Activated CD4-positive, alpha-beta T cell treated with anti-CD3 and anti-CD28 coated beads, Interleukin-2, amount 10 ng/mL, durations not matched to agents 7 days and 5 days (primary cell): ENCODE measurements at regions not wholly inside any gene's neighbourhood (a gene's known extent, or its start where the extent isn't known, plus 50 kb on each side); places are given as distances from the start of the nearest gene placed in this dataset.

Experiments used
- CTCF ChIA-PET: fragments of 350-600 bp; sonication (Branson Sonifier 250); formaldehyde crosslinking; loops from one replicate; lab custom pipeline; 2021; ENCODE audit warnings: antibody characterized with exemption; lab: Charles Lee
- POLR2A ChIA-PET: fragments of 350-600 bp; sonication (Branson Sonifier 250); formaldehyde crosslinking; loops from one replicate; lab custom pipeline; 2021; ENCODE audit warnings: antibody characterized with exemption; lab: Charles Lee
- DNase-seq: peaks from one replicate; pipeline ENCODE4 v3.0.0-alpha.2; 2020
- H3K27ac Mint-ChIP-seq: one replicate; pipeline ENCODE4 v1.8.0; 2021; ENCODE audit warnings: mild to moderate bottlenecking, moderate library complexity, mixed read lengths
- H3K27me3 Mint-ChIP-seq: one replicate; pipeline ENCODE4 v1.8.0; 2021; ENCODE audit warnings: mixed read lengths
- H3K36me3 Mint-ChIP-seq: one replicate; pipeline ENCODE4 v1.8.0; 2021; ENCODE audit warnings: low read depth, mixed read lengths
- H3K4me1 Mint-ChIP-seq: one replicate; pipeline ENCODE4 v1.8.0; 2021; ENCODE audit warnings: mixed read lengths
- H3K4me3 Mint-ChIP-seq: one replicate; pipeline ENCODE4 v1.8.0; 2021; ENCODE audit warnings: mild to moderate bottlenecking, moderate library complexity, mixed read lengths
- H3K9me3 Mint-ChIP-seq: one replicate; pipeline ENCODE4 v1.8.0; 2021; ENCODE audit warnings: mixed read lengths

- H3K4me1 Mint-ChIP-seq, result no peaks in the 10 kb centered on the region
- H3K27ac Mint-ChIP-seq, result no peak overlapping the region
- DNase-seq, result no peak
- no peaks in the 10 kb centered on the region for H3K36me3 Mint-ChIP-seq
- no peaks in the 10 kb centered on the region for H3K9me3 Mint-ChIP-seq
- no peaks in the 10 kb centered on the region for H3K27me3 Mint-ChIP-seq
- ChIA-PET CTCF (no interaction called here), POLR2A (no interaction called here)
- no peak overlapping the region for H3K4me3 Mint-ChIP-seq
Observed at GRCh38 chr2:164015328-164016123, 279.7 kb upstream of the FIGN start.

- H3K9me3 Mint-ChIP-seq, result no peaks in the 10 kb centered on the region
- CTCF ChIA-PET, result interaction anchor here (0.9 kb wide), 1 partner anchor 299 kb away, joined by 3 read pairs; no protein-coding TSS in a partner anchor
- POLR2A ChIA-PET, result no interaction called here
- H3K27ac Mint-ChIP-seq, result no peak overlapping the region
- no peak for DNase-seq
- H3K27me3 Mint-ChIP-seq, result no peaks in the 10 kb centered on the region
- no peaks in the 10 kb centered on the region for H3K4me1 Mint-ChIP-seq
- H3K36me3 Mint-ChIP-seq, result no peaks in the 10 kb centered on the region
- no peak overlapping the region for H3K4me3 Mint-ChIP-seq
Observed at GRCh38 chr2:164014791-164015190, 279.0 kb upstream of the FIGN start.

- no peaks in the 10 kb centered on the region for H3K9me3 Mint-ChIP-seq
- DNase-seq, result no peak
- H3K27me3 Mint-ChIP-seq, result no peaks in the 10 kb centered on the region
- H3K4me1 Mint-ChIP-seq, result no peaks in the 10 kb centered on the region
- ChIA-PET POLR2A (no interaction called here), CTCF (interaction anchor here (0.9 kb wide), 1 partner anchor 300 kb away, joined by 3 read pairs; no protein-coding TSS in a partner anchor)
- no peaks in the 10 kb centered on the region for H3K36me3 Mint-ChIP-seq
- H3K4me3 Mint-ChIP-seq, result no peak overlapping the region
- H3K27ac Mint-ChIP-seq, result no peak overlapping the region
Observed at GRCh38 chr2:164014068-164014731, 278.4 kb upstream of the FIGN start.

- POLR2A ChIA-PET, result no interaction called here
- no peaks in the 10 kb centered on the region for H3K27me3 Mint-ChIP-seq
- H3K4me3 Mint-ChIP-seq, result no peak overlapping the region
- no peak overlapping the region for H3K27ac Mint-ChIP-seq
- no peak for DNase-seq
- H3K36me3 Mint-ChIP-seq, result no peaks in the 10 kb centered on the region
- no peaks in the 10 kb centered on the region for H3K9me3 Mint-ChIP-seq
- CTCF ChIA-PET, result no interaction called here
- no peaks in the 10 kb centered on the region for H3K4me1 Mint-ChIP-seq
Observed at GRCh38 chr2:164012581-164012980, 276.8 kb upstream of the FIGN start.

GRCh38 chr2:164009756-164010337, 274.0 kb upstream of the FIGN start:
- ChIA-PET POLR2A (no interaction called here), CTCF (no interaction called here)
- no peak overlapping the region for H3K4me3 Mint-ChIP-seq
- no peak overlapping the region for H3K27ac Mint-ChIP-seq
- H3K36me3 Mint-ChIP-seq, result no peaks in the 10 kb centered on the region
- H3K27me3 Mint-ChIP-seq, result no peaks in the 10 kb centered on the region
- DNase-seq, result no peak
- H3K9me3 Mint-ChIP-seq, result no peaks in the 10 kb centered on the region
- no peaks in the 10 kb centered on the region for H3K4me1 Mint-ChIP-seq

- Mint-ChIP-seq H3K27me3 (no peaks in the 10 kb centered on the region), H3K36me3 (no peaks in the 10 kb centered on the region), H3K9me3 (no peaks in the 10 kb centered on the region), H3K4me1 (no peaks in the 10 kb centered on the region), H3K27ac (no peak overlapping the region), H3K4me3 (no peak overlapping the region)
- CTCF ChIA-PET, result no interaction called here
- no peak for DNase-seq
- POLR2A ChIA-PET, result no interaction called here
Observed at GRCh38 chr2:164008752-164009151, 272.9 kb upstream of the FIGN start.

- CTCF ChIA-PET, result no interaction called here
Observed at GRCh38 chr2:164006704-164007103, 270.9 kb upstream of the FIGN start.

GRCh38 chr2:164000176-164000575, 264.4 kb upstream of the FIGN start:
- no peak overlapping the region for H3K4me3 Mint-ChIP-seq
- ChIA-PET CTCF (no interaction called here), POLR2A (no interaction called here)
- H3K27me3 Mint-ChIP-seq, result no peaks in the 10 kb centered on the region
- H3K9me3 Mint-ChIP-seq, result no peaks in the 10 kb centered on the region
- H3K27ac Mint-ChIP-seq, result no peak overlapping the region
- DNase-seq, result no peak
- H3K36me3 Mint-ChIP-seq, result no peaks in the 10 kb centered on the region
- H3K4me1 Mint-ChIP-seq, result no peaks in the 10 kb centered on the region

More at GRCh38 chr2:164006704-164007103, 270.9 kb upstream of the FIGN start:
- Mint-ChIP-seq H3K36me3 (no peaks in the 10 kb centered on the region), H3K4me1 (no peaks in the 10 kb centered on the region), H3K27me3 (no peaks in the 10 kb centered on the region), H3K27ac (no peak overlapping the region), H3K4me3 (no peak overlapping the region), H3K9me3 (no peaks in the 10 kb centered on the region)
- DNase-seq, result no peak
- POLR2A ChIA-PET, result no interaction called here

GRCh38 chr2:163997466-163997865, 261.7 kb upstream of the FIGN start:
- DNase-seq, result no peak
- Mint-ChIP-seq H3K4me1 (no peaks in the 10 kb centered on the region), H3K36me3 (no peaks in the 10 kb centered on the region), H3K27me3 (no peaks in the 10 kb centered on the region), H3K27ac (no peak overlapping the region), H3K9me3 (no peaks in the 10 kb centered on the region), H3K4me3 (no peak overlapping the region)
- ChIA-PET POLR2A (no interaction called here), CTCF (no interaction called here)

GRCh38 chr2:163990541-163990940, 254.7 kb upstream of the FIGN start:
- H3K27ac Mint-ChIP-seq, result no peak overlapping the region
- POLR2A ChIA-PET, result no interaction called here
- H3K9me3 Mint-ChIP-seq, result no peaks in the 10 kb centered on the region
- no peaks in the 10 kb centered on the region for H3K36me3 Mint-ChIP-seq
- CTCF ChIA-PET, result no interaction called here
- no peak for DNase-seq
- no peaks in the 10 kb centered on the region for H3K27me3 Mint-ChIP-seq
- H3K4me1 Mint-ChIP-seq, result no peaks in the 10 kb centered on the region
- no peak overlapping the region for H3K4me3 Mint-ChIP-seq

- Mint-ChIP-seq H3K27me3 (no peaks in the 10 kb centered on the region), H3K4me1 (no peaks in the 10 kb centered on the region), H3K9me3 (no peaks in the 10 kb centered on the region), H3K36me3 (no peaks in the 10 kb centered on the region), H3K27ac (no peak overlapping the region), H3K4me3 (no peak overlapping the region)
- DNase-seq, result no peak
- POLR2A ChIA-PET, result no interaction called here
- CTCF ChIA-PET, result no interaction called here
Observed at GRCh38 chr2:163990101-163990500, 254.3 kb upstream of the FIGN start.

- H3K4me3 Mint-ChIP-seq, result no peak overlapping the region
- H3K4me1 Mint-ChIP-seq, result no peaks in the 10 kb centered on the region
- no peaks in the 10 kb centered on the region for H3K36me3 Mint-ChIP-seq
- no peak overlapping the region for H3K27ac Mint-ChIP-seq
- H3K9me3 Mint-ChIP-seq, result peaks cover under 1% of the 10 kb centered on the region
- H3K27me3 Mint-ChIP-seq, result no peaks in the 10 kb centered on the region
- ChIA-PET POLR2A (no interaction called here), CTCF (no interaction called here)
- no peak for DNase-seq
Observed at GRCh38 chr2:163987175-163987940, 251.6 kb upstream of the FIGN start.

- Mint-ChIP-seq H3K36me3 (no peaks in the 10 kb centered on the region), H3K4me1 (no peaks in the 10 kb centered on the region), H3K27ac (no peak overlapping the region), H3K9me3 (peaks cover 2% of the 10 kb centered on the region), H3K4me3 (no peak overlapping the region), H3K27me3 (no peaks in the 10 kb centered on the region)
- CTCF ChIA-PET, result no interaction called here
- DNase-seq, result no peak
- POLR2A ChIA-PET, result no interaction called here
Observed at GRCh38 chr2:163984986-163985385, 249.2 kb upstream of the FIGN start.
